ENCODE measurements at regions not wholly inside any gene's neighbourhood (a gene's known extent, or its start where the extent isn't known, plus 50 kb on each side); places are given as distances from the start of the nearest gene placed in this dataset.

DNA sequence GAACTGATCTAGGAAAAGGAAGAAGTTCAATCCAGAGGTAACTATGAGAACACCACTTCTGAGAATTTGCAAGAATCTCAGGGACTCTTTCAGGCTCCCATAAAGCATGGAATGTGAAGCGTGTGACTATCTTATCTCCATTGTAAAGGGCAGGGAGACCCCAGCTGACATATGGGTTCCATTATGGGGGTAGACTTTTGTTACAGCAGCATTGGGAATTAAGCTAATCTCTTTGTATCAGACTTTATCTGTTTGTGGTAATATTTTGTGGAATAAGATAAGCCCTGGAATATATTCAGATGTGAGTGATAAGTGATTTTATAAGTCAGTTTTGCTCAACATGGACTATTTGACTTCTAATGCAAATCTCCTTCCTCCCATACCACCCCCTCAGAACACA, 468.3 kb downstream of the MEIS1 start:
- no peak overlapping the region for H3K27ac Mint-ChIP-seq (ENCODE audit: unreplicated experiment)
- TF ChIP-seq, protein P1, sequence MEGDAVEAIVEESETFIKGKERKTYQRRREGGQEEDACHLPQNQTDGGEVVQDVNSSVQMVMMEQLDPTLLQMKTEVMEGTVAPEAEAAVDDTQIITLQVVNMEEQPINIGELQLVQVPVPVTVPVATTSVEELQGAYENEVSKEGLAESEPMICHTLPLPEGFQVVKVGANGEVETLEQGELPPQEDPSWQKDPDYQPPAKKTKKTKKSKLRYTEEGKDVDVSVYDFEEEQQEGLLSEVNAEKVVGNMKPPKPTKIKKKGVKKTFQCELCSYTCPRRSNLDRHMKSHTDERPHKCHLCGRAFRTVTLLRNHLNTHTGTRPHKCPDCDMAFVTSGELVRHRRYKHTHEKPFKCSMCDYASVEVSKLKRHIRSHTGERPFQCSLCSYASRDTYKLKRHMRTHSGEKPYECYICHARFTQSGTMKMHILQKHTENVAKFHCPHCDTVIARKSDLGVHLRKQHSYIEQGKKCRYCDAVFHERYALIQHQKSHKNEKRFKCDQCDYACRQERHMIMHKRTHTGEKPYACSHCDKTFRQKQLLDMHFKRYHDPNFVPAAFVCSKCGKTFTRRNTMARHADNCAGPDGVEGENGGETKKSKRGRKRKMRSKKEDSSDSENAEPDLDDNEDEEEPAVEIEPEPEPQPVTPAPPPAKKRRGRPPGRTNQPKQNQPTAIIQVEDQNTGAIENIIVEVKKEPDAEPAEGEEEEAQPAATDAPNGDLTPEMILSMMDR (IDR thresholded peaks at IDR 0.05): no peak

DNA sequence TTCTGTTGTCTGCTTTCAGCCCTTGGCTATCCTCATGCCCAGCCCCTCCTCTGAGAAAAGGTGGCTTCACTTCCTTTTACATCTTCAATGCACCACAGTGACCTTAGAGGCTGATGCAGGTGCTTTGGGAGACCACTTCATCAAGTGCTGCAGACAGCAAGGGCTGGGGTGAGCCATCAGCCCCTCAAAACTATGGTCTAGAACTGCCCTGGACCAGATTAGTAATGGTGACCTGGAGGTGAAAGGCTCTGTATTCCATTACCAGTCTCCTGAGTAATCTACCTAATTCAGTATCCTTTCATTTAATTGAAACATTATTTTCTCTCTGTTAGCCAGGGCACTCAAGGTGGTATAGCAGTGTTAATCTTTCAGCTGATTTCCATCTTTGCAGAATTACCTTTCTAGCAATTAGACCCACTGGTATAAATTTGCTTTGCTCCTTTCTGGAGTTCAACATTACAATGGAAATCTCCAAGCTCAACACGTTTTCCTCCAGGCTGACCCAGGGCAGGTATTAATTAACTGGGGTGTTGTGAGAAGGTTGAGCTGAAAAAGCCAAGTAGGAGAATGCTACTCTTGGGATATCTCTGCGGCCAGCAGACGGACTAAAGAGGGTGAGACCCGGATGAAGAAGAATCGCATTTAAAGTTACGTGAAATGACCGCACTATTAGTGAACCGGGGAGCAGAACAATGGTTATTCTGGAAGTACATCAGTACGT, 469.0 kb downstream of the MEIS1 start:
- H3K4me3 Mint-ChIP-seq (ENCODE audit: unreplicated experiment): no peak overlapping the region
- TF ChIP-seq, protein P1 (IDR thresholded peaks at IDR 0.05): no peak

More for the DNA sequence above, 468.3 kb downstream of the MEIS1 start:
- no peak for DNase-seq (ENCODE audit: extremely low spot score, unreplicated experiment)
- Mint-ChIP-seq H3K27me3 (ENCODE audit: unreplicated experiment) (peaks cover 7% of the 10 kb centered on the region), H3K9me3 (ENCODE audit: unreplicated experiment) (no peaks in the 10 kb centered on the region), H3K4me3 (ENCODE audit: unreplicated experiment) (no peak overlapping the region), H3K4me1 (ENCODE audit: unreplicated experiment) (no peaks in the 10 kb centered on the region), H3K36me3 (ENCODE audit: unreplicated experiment) (no peaks in the 10 kb centered on the region)

DNA sequence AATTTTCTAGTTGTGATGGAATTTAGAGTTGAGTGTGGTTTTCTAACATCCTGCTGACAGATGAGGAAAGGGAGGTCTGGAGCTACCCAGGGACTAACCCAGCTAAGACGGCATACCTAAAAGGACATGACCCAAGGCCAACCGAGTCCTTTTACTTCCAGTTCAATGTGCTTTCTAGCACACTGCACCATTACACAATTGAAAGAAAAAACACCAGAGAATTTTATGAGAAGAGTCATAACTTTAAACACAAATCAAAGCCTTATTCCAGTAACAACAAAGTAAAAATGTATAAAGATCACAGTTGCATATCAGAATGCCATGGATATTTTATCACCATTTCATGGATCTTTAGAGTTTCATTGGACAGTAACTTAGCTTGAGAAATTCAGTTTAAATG, 480.3 kb downstream of the MEIS1 start:
- Mint-ChIP-seq H3K9me3 (ENCODE audit: unreplicated experiment) (peaks cover 4% of the 10 kb centered on the region), H3K4me1 (ENCODE audit: unreplicated experiment) (no peaks in the 10 kb centered on the region), H3K27me3 (ENCODE audit: unreplicated experiment) (peaks cover 35% of the 10 kb centered on the region), H3K27ac (ENCODE audit: unreplicated experiment) (no peak overlapping the region), H3K4me3 (ENCODE audit: unreplicated experiment) (no peak overlapping the region), H3K36me3 (ENCODE audit: unreplicated experiment) (no peaks in the 10 kb centered on the region)
- TF ChIP-seq, protein P1 (IDR thresholded peaks at IDR 0.05): no peak
- DNase-seq (ENCODE audit: extremely low spot score, unreplicated experiment): no peak

More for the DNA sequence above, 469.0 kb downstream of the MEIS1 start:
- H3K36me3 Mint-ChIP-seq (ENCODE audit: unreplicated experiment): no peaks in the 10 kb centered on the region
- no peak overlapping the region for H3K27ac Mint-ChIP-seq (ENCODE audit: unreplicated experiment)
- no peaks in the 10 kb centered on the region for H3K9me3 Mint-ChIP-seq (ENCODE audit: unreplicated experiment)
- no peaks in the 10 kb centered on the region for H3K4me1 Mint-ChIP-seq (ENCODE audit: unreplicated experiment)
- peaks cover 7% of the 10 kb centered on the region for H3K27me3 Mint-ChIP-seq (ENCODE audit: unreplicated experiment)
- DNase-seq (ENCODE audit: extremely low spot score, unreplicated experiment): no peak

DNA sequence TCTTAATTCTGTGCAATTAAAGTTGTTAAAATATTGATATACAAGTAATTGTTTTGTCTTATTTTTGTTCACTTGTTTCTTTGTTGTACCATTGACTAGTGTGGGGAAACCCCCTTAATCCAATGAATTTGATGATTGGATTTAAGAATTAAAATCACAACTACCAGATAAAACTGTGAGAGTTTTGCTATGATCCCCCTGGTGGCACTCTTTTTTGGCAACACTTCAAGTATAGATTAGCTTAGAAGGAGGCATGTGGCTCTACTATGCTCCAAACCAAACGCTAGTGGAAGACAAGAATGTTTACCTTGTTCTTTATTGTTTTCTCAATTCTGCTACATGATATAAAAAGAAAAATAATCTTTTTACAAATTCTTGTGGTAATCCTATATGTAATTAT, 477.8 kb upstream of the ETAA1 start:
- H3K9me3 Mint-ChIP-seq (ENCODE audit: unreplicated experiment): no peaks in the 10 kb centered on the region
- no peak overlapping the region for H3K4me3 Mint-ChIP-seq (ENCODE audit: unreplicated experiment)
- DNase-seq (ENCODE audit: extremely low spot score, unreplicated experiment): no peak
- peaks cover 19% of the 10 kb centered on the region for H3K27me3 Mint-ChIP-seq (ENCODE audit: unreplicated experiment)
- TF ChIP-seq, protein P1 (IDR thresholded peaks at IDR 0.05): no peak
- H3K36me3 Mint-ChIP-seq (ENCODE audit: unreplicated experiment): no peaks in the 10 kb centered on the region
- H3K4me1 Mint-ChIP-seq (ENCODE audit: unreplicated experiment): no peaks in the 10 kb centered on the region
- H3K27ac Mint-ChIP-seq (ENCODE audit: unreplicated experiment): no peak overlapping the region

DNA sequence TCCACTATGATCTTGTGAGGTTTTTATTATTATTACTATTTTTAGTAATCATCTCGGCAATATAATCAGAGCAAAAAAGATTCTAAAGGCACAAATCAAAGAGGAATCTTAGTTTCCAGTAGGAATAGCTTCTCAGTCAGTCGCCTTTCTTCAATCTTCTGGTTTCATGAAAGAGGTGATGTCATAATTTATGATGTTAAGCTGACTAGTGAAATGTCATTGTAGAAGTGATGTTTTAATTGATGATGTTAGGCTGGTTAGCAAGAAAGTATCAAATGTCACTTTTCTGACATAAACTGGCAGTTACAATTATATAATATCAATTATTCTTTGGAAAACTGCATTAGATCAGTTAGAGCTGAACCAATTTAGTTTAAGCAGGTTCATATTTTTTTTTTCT, 476.7 kb upstream of the ETAA1 start:
- TF ChIP-seq, protein P1 (IDR thresholded peaks at IDR 0.05): no peak
- no peak overlapping the region for H3K4me3 Mint-ChIP-seq (ENCODE audit: unreplicated experiment)
- no peaks in the 10 kb centered on the region for H3K9me3 Mint-ChIP-seq (ENCODE audit: unreplicated experiment)
- DNase-seq (ENCODE audit: extremely low spot score, unreplicated experiment): no peak
- H3K4me1 Mint-ChIP-seq (ENCODE audit: unreplicated experiment): no peaks in the 10 kb centered on the region
- no peaks in the 10 kb centered on the region for H3K36me3 Mint-ChIP-seq (ENCODE audit: unreplicated experiment)
- peaks cover 9% of the 10 kb centered on the region for H3K27me3 Mint-ChIP-seq (ENCODE audit: unreplicated experiment)
- no peak overlapping the region for H3K27ac Mint-ChIP-seq (ENCODE audit: unreplicated experiment)
